ENCODE measurements at regions not wholly inside any gene's neighbourhood (a gene's known extent, or its start where the extent isn't known, plus 50 kb on each side); places are given as distances from the start of the nearest gene placed in this dataset.

- TF ChIP-seq AFF4 (CRISPR knock-in tag; IDR thresholded peaks at IDR 0.05; ENCODE audit: borderline replicate concordance) (no peak), CTCF (IDR thresholded peaks at IDR 0.05) (no peak), CREB1 (CRISPR knock-in tag; IDR thresholded peaks at IDR 0.05) (no peak), ZBTB21 (CRISPR knock-in tag; IDR thresholded peaks at IDR 0.05; ENCODE audit: borderline replicate concordance) (no peak), GABPB1 (CRISPR knock-in tag; IDR thresholded peaks at IDR 0.05) (no peak), NFYB (CRISPR knock-in tag; conservative IDR thresholded peaks at IDR 0.05; ENCODE audit: low read depth) (no peak), TCF7 (CRISPR knock-in tag; IDR thresholded peaks at IDR 0.05; ENCODE audit: low read depth) (no peak), TEAD4 (CRISPR knock-in tag; IDR thresholded peaks at IDR 0.05) (no peak)
Measured at GRCh38 chr11:112367461-112367860, 106.8 kb upstream of the PLET1 start.

Data from WTC11 (cell line).